ENCODE measurements at regions not wholly inside any gene's neighbourhood (a gene's known extent, or its start where the extent isn't known, plus 50 kb on each side); places are given as distances from the start of the nearest gene placed in this dataset.

- TF ChIP-seq CTCF (conservative IDR thresholded peaks at IDR 0.05; ENCODE audit: low read length) = no peak
- no peak for TF ChIP-seq EZH2phosphoT487 (IDR thresholded peaks at IDR 0.05; ENCODE audit: borderline replicate concordance, low read depth, low read length)
Observed at GRCh38 chr6:80433673-80434025, 327.2 kb downstream of the BCKDHB start.
